Small intestine (tissue), 7 donors: ENCODE measurements at regions not wholly inside any gene's neighbourhood (a gene's known extent, or its start where the extent isn't known, plus 50 kb on each side); places are given as distances from the start of the nearest gene placed in this dataset.

Experiments
- DNase-seq, 2 donors: peaks; one replicate each; pipeline versions ENCODE4 v3.0.0 to v3.0.0-alpha.2; 2013
- FAIRE-seq: peaks from 2 replicates; lab custom pipeline; 2012; peaks lifted over from hg19 to GRCh38; lab: Jason Lieb, UNC
- H3K27ac ChIP-seq, 3 donors: one replicate each; pipeline ENCODE4 v1.5.1; 2013; ENCODE audit warnings: low read length in 2 of 3, mild to moderate bottlenecking in 2 of 3, control low read depth in 1 of 3, inconsistent platforms in 1 of 3, low read depth in 1 of 3, moderate library complexity in 1 of 3
- H3K27me3 ChIP-seq, 3 donors: one replicate each; pipeline ENCODE4 v1.6.1; 2013; ENCODE audit warnings: low read length in 3 of 3, inconsistent platforms in 1 of 3; ENCODE audit not compliant: control insufficient read depth in 3 of 3, insufficient read depth in 3 of 3
- H3K36me3 ChIP-seq, 3 donors: one replicate each; pipeline ENCODE4 v1.6.1; 2013; ENCODE audit warnings: low read length in 3 of 3, inconsistent platforms in 1 of 3, low read depth in 1 of 3, mild to moderate bottlenecking in 1 of 3, moderate library complexity in 1 of 3; ENCODE audit not compliant: control insufficient read depth in 3 of 3, insufficient read depth in 2 of 3
- H3K4me1 ChIP-seq, 3 donors: one replicate each; pipeline ENCODE4 v1.6.1; 2013; ENCODE audit warnings: low read length in 2 of 3, inconsistent platforms in 1 of 3, low read depth in 1 of 3, mild to moderate bottlenecking in 1 of 3, moderate library complexity in 1 of 3; ENCODE audit not compliant: control insufficient read depth in 3 of 3, insufficient read depth in 2 of 3
- H3K4me3 ChIP-seq, 3 donors: one replicate each; pipeline ENCODE4 v1.5.1; 2013; ENCODE audit warnings: low read length in 3 of 3, control low read depth in 1 of 3, inconsistent platforms in 1 of 3, low read depth in 1 of 3, mild to moderate bottlenecking in 1 of 3, moderate library complexity in 1 of 3
- H3K9me3 ChIP-seq, 2 donors: one replicate each; pipeline ENCODE4 v1.6.1; 2013; ENCODE audit warnings: low read depth in 1 of 2, low read length in 1 of 2; ENCODE audit not compliant: control insufficient read depth in 2 of 2, insufficient read depth in 1 of 2
- WGBS, 3 donors: extraction: QIAGEN DNeasy Blood & Tissue Kit; methylation state at CpG; one replicate each; pipeline ENCODE4 v1.1.7; 2013; 5-methylcytosine and 5-hydroxymethylcytosine counted together
- donor health status: healthy with polysubstance abuse.
- donor health status: control.
- donor health status: control.
- donor health status: Bipolar disorder and iron deficiency.
- donor health status: healthy.

DNA sequence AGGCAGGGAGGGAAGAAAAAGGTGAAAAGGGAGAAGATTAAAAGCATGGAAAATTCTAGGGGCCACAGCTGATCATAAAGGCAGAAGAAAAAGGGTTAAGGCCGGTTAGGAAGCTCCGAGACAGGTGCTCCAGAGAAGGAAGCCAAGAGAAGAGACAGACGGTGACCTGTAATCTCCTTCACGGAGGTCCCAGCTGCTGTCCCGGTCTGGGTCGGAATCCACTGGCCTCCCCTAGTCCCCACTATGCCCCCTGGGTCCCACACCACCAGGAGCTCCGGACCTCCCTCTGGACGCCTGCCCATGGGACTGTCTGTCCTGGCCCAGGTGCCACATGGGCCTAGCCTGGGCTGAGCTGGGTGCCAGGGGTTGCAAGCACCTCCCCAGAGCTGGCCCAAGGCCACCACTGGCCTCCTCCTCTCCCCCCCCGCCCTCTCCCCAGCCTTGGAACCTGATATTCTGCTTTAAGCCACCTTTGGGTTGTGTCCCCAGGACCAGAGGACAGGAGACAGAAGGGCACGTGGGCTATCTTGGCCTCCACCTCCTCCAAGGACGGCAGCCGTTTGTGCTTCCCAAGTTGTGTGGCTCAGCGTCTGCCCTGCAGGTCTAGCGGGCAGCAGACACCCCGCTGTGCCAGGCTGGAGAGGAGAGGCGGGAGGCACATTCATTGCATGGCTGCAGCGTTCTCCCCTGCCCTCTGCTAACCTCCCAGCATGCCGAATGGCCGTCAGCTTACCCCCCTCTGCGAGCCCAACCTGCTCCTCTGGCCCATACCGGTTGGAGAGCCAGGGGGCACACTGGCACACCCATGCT, 102.4 kb downstream of the ENGASE start:
- Histone ChIP-seq H3K4me3 (no peak overlapping the region), H3K4me1 (no peaks in the 10 kb centered on the region), H3K9me3 (no peaks in the 10 kb centered on the region), H3K27ac (no peak overlapping the region), H3K36me3 (no peaks in the 10 kb centered on the region), H3K27me3 (peaks cover 2 to 25% (median 7%) of the 10 kb centered on the region in 3 donors)
- 40 to 63% (median 48%) methylated on average over 20 to 21 of the region's 21 CpGs for WGBS, 3 donors
- DNase-seq (no peak), FAIRE-seq (no peak)

DNA sequence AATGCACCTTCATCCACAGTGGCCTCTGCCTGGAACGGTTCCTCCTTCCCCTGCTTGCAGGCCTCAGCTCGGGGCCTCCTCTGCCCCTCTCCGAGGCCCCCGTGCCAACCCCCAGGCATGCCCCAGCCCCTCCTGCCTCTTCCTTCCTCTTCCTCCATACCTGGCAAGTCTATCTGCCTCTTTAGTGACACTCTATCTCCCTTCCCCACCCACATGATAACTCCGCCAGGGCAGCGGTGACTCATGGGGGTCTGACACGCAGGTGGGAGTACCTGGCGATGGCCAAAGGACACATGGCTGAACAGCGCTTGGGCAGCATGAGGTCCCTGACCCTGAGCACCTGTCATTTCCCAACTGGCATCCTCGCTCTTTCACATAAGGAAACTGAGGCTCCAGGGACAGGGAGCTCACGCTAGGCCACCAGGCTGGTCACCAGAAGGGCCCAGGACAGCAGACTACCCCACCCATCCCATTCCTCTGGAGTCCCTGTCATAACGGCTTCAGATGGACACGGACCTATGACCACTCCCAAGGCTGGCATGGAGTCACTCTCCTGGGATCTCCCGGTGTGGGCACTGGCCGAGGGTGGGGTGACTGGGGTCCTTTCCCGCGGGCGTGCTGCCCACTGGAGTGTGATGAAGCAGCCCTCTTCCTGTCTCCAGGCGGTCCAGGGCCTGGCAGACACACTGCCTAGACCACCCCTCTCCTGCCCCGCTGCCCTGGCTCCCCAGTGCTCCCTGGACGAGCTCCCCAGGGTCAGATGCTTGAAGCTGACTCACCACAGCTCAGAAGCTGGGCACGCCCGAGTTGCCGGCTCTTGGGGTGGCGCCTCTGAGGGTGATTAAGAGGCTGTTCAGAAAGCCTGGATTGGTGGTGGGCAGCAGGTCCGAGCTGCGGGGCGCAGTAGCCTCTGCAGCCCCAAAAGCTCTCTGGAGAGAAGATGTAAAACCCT, 100.6 kb downstream of the ENGASE start:
- WGBS, 3 donors: 54 to 71% (median 56%) methylated on average over 28 of the region's 28 CpGs
- DNase-seq (no peak), FAIRE-seq (no peak)
- Histone ChIP-seq H3K9me3 (no peaks in the 10 kb centered on the region), H3K36me3 (no peaks in the 10 kb centered on the region), H3K27me3 (peaks cover 0 to 8% (median 0%) of the 10 kb centered on the region in 3 donors), H3K4me1 (no peaks in the 10 kb centered on the region), H3K4me3 (no peak overlapping the region), H3K27ac (no peak overlapping the region)

DNA sequence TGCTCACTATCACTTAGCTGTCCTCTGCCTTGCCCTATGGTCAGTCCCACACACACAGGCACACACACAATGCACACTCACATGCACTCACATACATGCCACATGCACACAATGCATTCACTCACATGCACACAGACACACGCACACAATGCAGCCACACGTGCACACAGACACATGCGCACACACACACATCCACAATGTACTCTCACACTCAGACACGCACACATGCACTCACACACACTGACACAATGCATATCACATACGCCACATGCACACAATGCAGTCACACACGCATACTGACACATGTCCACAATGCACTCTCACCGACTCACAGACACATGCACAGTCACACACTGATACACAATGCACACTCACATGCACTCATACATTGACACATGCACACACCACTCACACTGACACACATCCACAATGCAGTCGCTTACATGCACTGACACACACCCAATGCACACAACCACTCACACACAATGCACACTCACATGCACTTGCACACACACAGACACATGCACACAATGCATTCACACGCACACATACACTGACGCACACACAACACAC, 99.7 kb downstream of the ENGASE start:
- no peaks in the 10 kb centered on the region for H3K4me1 ChIP-seq
- peaks cover 0 to 2% (median 0%) of the 10 kb centered on the region in 3 donors for H3K27me3 ChIP-seq
- FAIRE-seq (no peak), DNase-seq (no peak)
- no peak overlapping the region for H3K27ac ChIP-seq
- no peaks in the 10 kb centered on the region for H3K9me3 ChIP-seq
- WGBS, 3 donors: 84 to 94% (median 85%) methylated on average over 10 of the region's 10 CpGs
- H3K36me3 ChIP-seq: no peaks in the 10 kb centered on the region
- no peak overlapping the region for H3K4me3 ChIP-seq

DNA sequence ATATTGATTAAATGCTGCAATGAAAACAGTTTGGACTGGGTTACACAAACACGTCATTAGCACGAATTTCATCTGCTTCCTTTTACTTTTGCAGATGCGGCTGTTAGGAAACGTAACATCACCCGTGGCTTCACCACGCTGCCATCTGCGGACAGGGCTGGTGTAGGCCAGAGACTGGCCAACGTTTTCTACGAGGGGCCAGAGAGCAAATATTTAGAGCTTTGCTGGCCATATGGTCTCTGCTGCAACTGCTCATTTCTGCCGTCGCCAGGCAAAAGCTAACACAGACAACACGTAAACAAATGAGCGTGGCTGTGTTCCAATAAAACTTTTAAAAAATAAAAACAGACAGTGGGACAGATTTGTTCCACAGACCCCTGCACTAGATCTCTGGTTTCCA, 96.6 kb downstream of the ENGASE start:
- no peaks in the 10 kb centered on the region for H3K36me3 ChIP-seq
- peaks cover 0 to 2% (median 0%) of the 10 kb centered on the region in 3 donors for H3K27me3 ChIP-seq
- no peak overlapping the region for H3K27ac ChIP-seq
- H3K9me3 ChIP-seq: no peaks in the 10 kb centered on the region
- no peak overlapping the region for H3K4me3 ChIP-seq
- 40 to 47% (median 47%) methylated on average over 13 of the region's 13 CpGs for WGBS, 3 donors
- DNase-seq: peak in 1 of 2 donors; percentile 6
- FAIRE-seq: no peak
- no peaks in the 10 kb centered on the region for H3K4me1 ChIP-seq

DNA sequence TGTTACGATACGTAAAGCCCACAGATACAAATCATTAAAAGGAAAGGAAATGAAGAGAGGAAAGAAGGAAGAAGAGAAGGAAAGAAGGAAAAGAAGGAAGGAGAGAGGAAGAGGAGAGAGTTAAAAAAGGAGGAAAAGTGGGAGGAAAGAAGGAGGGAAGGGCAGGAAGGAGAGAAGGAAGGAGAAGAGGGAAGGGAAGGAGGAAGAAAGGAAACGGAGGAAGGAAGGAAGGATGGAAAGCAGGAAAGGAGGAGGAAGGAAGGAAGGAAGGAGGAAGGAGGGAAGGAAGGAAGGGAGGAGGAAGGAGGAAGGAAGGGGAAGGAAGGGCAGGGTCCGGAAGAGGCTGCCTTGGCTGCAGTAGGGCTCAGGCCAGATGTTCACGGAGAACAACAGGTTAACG, 95.2 kb downstream of the ENGASE start:
- no peaks in the 10 kb centered on the region for H3K9me3 ChIP-seq
- DNase-seq: no peak
- peaks cover 0 to 1% (median 0%) of the 10 kb centered on the region in 3 donors for H3K27me3 ChIP-seq
- no peaks in the 10 kb centered on the region for H3K36me3 ChIP-seq
- no peak overlapping the region for H3K4me3 ChIP-seq
- WGBS, 3 donors: 78 to 87% (median 81%) methylated on average over 6 of the region's 6 CpGs
- no peak for FAIRE-seq
- H3K27ac ChIP-seq: no peak overlapping the region
- H3K4me1 ChIP-seq: no peaks in the 10 kb centered on the region

DNA sequence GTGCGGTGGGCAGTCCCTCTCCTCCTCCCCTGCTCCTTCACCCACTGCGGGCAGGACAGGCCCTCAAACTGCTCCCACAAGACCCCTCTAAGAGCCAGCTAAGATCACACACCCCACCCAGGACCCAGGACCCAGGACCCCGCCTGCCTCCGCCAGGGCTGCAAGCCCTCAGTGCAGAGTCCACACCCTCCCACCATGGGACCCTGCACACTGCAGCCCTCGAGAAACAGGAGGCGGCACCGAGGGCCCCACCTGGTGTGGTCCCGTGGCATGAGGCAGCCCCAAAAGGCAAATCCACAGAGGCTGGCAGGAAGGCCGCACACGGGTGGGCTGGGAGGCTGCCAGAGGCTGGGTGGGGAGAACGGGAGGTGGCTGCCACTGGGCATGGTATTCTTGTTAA, 94.7 kb downstream of the ENGASE start:
- DNase-seq (no peak), FAIRE-seq (no peak)
- peaks cover 0 to 2% (median 0%) of the 10 kb centered on the region in 3 donors for H3K27me3 ChIP-seq
- no peak overlapping the region for H3K27ac ChIP-seq
- 57 to 72% (median 71%) methylated on average over 11 of the region's 11 CpGs for WGBS, 3 donors
- H3K4me3 ChIP-seq: no peak overlapping the region
- H3K4me1 ChIP-seq: no peaks in the 10 kb centered on the region
- H3K36me3 ChIP-seq: no peaks in the 10 kb centered on the region
- H3K9me3 ChIP-seq: no peaks in the 10 kb centered on the region

DNA sequence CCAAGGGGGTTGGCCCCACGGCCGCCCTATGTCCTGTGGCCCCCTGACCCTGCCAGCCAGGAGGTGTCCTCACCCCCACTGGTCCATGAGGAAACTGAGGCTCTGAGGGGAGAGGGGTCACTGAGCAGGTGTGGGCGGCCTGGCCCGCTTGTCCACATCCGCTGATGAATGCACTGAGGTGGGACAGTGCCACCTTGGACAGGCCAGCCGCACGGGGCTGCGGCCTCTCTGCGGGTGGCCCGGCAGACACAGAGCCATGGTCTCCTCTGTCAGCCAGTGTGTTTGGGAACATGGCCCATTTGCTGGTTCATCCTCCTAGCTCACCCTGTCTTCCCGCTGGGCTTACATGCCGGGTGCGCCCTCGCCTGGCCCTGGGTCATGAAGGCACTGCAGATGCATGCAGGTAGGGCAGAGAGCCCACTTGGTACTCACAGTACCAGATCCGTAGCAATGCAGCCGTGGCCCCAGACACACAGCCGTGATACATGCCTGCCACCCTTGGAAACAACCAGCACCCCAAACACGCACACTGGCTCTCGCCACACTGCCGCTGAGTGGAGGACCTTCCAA, 93.9 kb downstream of the ENGASE start:
- FAIRE-seq (no peak), DNase-seq (no peak)
- H3K27me3 ChIP-seq: peaks cover 0 to 2% (median 0%) of the 10 kb centered on the region in 3 donors
- H3K9me3 ChIP-seq: no peaks in the 10 kb centered on the region
- no peaks in the 10 kb centered on the region for H3K4me1 ChIP-seq
- no peak overlapping the region for H3K27ac ChIP-seq
- no peak overlapping the region for H3K4me3 ChIP-seq
- WGBS, 3 donors: 80 to 85% (median 84%) methylated on average over 20 of the region's 20 CpGs
- no peaks in the 10 kb centered on the region for H3K36me3 ChIP-seq

DNA sequence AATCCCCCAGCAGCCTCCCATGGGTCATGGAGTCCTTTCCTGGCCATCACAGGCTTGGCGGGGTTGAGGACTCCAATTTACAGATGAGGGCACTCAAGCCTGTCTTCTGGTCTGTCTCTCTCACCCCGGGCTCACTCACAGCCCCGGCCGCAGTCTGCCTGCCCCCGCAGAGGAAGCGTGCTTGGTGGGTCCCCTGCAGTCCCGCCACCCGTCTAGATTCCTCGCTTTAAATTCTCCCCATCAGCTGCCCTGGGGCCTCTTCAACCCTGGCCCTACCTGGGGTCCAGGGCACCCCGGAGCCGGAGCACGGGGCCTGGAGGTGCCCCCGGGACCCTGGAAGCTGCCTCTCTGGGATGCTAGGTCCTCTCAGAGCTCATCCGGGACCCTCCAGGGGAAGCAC, 92.9 kb downstream of the ENGASE start:
- no peaks in the 10 kb centered on the region for H3K36me3 ChIP-seq
- no peak overlapping the region for H3K27ac ChIP-seq
- peaks cover 0 to 2% (median 0%) of the 10 kb centered on the region in 3 donors for H3K27me3 ChIP-seq
- H3K4me1 ChIP-seq: no peaks in the 10 kb centered on the region
- WGBS, 3 donors: 78 to 88% (median 87%) methylated on average over 13 to 14 of the region's 14 CpGs
- no peaks in the 10 kb centered on the region for H3K9me3 ChIP-seq
- FAIRE-seq (no peak), DNase-seq (no peak)
- H3K4me3 ChIP-seq: no peak overlapping the region
